ENCODE measurements at regions not wholly inside any gene's neighbourhood (a gene's known extent, or its start where the extent isn't known, plus 50 kb on each side); places are given as distances from the start of the nearest gene placed in this dataset.
A peak's percentile ranks its signal among the peaks of the same experiment; 100 is the strongest.
"Not testable (repeated sequence)": the region's sequence is repeated elsewhere in the genome, so short reads cannot be mapped to it uniquely, and the experiment has no call there.

GRCh38 chr13:80840316-80840976 lies 499.5 kb upstream of the SPRY2 start:
- DNase-seq = peak; percentile 88

GRCh38 chr13:80835902-80836301 lies 495.0 kb upstream of the SPRY2 start:
- DNase-seq = no peak

GRCh38 chr13:80830431-80830830 lies 489.5 kb upstream of the SPRY2 start:
- no peak for DNase-seq

- no peak for DNase-seq
Measured at GRCh38 chr13:80828759-80829158, 487.8 kb upstream of the SPRY2 start.

- DNase-seq = no peak
Measured at GRCh38 chr13:80825276-80825675, 484.4 kb upstream of the SPRY2 start.

- DNase-seq = peak; percentile 82
Measured at GRCh38 chr13:80824229-80824628, 483.3 kb upstream of the SPRY2 start.

GRCh38 chr13:80823472-80823871 lies 482.5 kb upstream of the SPRY2 start:
- DNase-seq = no peak

- DNase-seq = no peak
Measured at GRCh38 chr13:80821466-80821865, 480.5 kb upstream of the SPRY2 start.

- no peak for DNase-seq
Measured at GRCh38 chr13:80817979-80818378, 477.1 kb upstream of the SPRY2 start.

- no peak for DNase-seq
Measured at GRCh38 chr13:80814541-80814940, 473.6 kb upstream of the SPRY2 start.

GRCh38 chr13:80810294-80810693 lies 469.4 kb upstream of the SPRY2 start:
- DNase-seq = not testable (repeated sequence)

GRCh38 chr13:80802946-80803345 lies 462.0 kb upstream of the SPRY2 start:
- DNase-seq = no peak

GRCh38 chr13:80798576-80799133 lies 457.7 kb upstream of the SPRY2 start:
- DNase-seq = no peak

- no peak for DNase-seq
Measured at GRCh38 chr13:80787604-80788003, 446.7 kb upstream of the SPRY2 start.

GRCh38 chr13:80783926-80784565 lies 443.1 kb upstream of the SPRY2 start:
- peak; percentile 51 for DNase-seq

GRCh38 chr13:80782441-80782840 lies 441.5 kb upstream of the SPRY2 start:
- no peak for DNase-seq

GRCh38 chr13:80778297-80778696 lies 437.4 kb upstream of the SPRY2 start:
- no peak for DNase-seq

- DNase-seq = no peak
Measured at GRCh38 chr13:80757694-80758093, 416.8 kb upstream of the SPRY2 start.

- DNase-seq = no peak
Measured at GRCh38 chr13:80755910-80756309, 415.0 kb upstream of the SPRY2 start.

GRCh38 chr13:80754441-80754840 lies 413.5 kb upstream of the SPRY2 start:
- DNase-seq = no peak

GRCh38 chr13:80753866-80754265 lies 412.9 kb upstream of the SPRY2 start:
- peak; percentile 47 for DNase-seq

- no peak for DNase-seq
Measured at GRCh38 chr13:80751854-80752253, 410.9 kb upstream of the SPRY2 start.

- DNase-seq = no peak
Measured at GRCh38 chr13:80744147-80744914, 403.4 kb upstream of the SPRY2 start.

- peak; percentile 46 for DNase-seq
Measured at GRCh38 chr13:80742033-80742432, 401.1 kb upstream of the SPRY2 start.

All from HCEC 1CT (cell line).